Middle frontal gyrus (tissue), 1 donor: ENCODE measurements at regions not wholly inside any gene's neighbourhood (a gene's known extent, or its start where the extent isn't known, plus 50 kb on each side); places are given as distances from the start of the nearest gene placed in this dataset.

Source experiments
- DNase-seq: peaks from one replicate; pipeline ENCODE4 v3.0.0-alpha.2; 2015; ENCODE audit warnings: low spot score; ENCODE audit errors: extremely low spot score

GRCh38 chr15:95303713-95304112 lies 1026.8 kb upstream of the NR2F2 start:
- no peak for DNase-seq

DNA sequence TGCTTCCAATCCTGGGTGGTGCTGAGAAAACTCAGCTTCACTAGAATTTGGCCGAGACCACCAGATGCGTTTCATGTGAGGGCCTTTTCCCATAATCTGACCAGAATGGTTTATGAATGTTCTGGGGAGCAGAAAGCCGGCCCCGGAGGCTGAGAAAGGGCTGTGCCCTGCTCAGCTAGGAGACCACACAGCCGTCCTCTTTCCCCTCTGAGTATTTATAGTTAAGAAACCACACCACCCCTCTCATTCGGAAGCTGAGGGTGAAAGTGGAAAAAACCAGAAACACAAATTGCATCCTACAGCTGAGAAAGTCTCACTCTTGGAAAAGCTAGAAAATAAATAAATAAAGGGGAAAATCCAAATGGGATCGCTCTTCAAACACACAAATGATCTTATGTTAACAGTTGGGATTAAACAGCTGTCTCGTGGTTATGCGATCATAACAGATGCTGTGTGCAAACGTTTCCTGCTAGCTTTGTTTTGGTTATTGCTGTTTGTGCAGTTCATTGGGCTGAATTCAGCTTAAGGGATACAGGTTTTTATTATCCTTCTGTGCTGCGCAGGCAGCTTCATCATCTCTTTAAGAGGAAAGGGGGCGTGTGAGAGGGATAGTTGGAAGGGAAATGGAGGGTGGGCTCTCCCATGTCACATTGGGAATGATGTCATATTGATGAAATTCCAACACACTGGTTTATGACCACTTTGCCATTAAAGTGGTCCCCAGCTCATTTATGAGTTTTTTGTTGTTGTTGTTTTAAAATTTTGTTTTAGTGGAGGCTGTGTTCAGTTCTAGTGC lies 1026.2 kb upstream of the NR2F2 start:
- DNase-seq = no peak

DNA sequence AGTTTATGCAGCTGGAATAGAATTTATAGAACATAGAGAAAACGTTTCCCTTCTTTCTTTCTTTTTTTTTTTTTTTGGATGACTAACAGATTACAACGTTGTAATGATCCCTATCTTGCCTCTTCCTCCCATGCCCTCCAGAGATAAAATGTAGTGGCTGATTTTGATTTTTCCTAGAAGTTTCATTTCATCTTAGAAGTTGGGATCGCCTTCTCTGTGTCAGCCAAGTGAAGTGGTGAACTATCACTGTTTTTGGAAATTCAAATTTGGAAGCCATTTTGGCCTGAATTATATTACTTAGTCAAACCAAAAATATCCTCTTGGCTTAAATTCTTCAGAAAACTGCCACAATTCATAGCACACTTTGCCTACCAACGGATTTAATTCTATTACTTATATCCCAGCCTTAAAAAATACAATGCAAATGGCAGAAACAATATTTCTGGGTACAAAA lies 1025.5 kb upstream of the NR2F2 start:
- no peak for DNase-seq

GRCh38 chr15:95307115-95307514 lies 1023.4 kb upstream of the NR2F2 start:
- no peak for DNase-seq

- no peak for DNase-seq
Measured at GRCh38 chr15:95319242-95319641, 1011.3 kb upstream of the NR2F2 start.

DNA sequence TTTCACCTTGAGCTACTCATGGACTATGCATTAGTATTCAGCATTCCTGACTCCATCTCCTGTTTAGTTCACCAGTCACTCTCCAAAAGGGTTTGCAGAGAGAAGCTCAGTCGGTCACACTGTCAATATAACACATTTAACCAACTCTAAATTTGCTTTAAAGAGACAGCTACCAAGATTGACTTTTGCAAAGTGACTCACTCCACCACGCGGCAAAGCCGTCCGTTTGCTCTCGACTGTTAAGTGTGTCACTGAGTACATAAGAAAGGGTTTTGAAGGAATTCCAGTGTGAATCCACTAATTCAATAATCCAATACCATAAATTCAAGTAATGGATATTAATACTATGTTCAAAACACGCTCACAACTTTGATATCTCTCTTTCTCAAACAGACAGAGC lies 1006.7 kb upstream of the NR2F2 start:
- no peak for DNase-seq

DNA sequence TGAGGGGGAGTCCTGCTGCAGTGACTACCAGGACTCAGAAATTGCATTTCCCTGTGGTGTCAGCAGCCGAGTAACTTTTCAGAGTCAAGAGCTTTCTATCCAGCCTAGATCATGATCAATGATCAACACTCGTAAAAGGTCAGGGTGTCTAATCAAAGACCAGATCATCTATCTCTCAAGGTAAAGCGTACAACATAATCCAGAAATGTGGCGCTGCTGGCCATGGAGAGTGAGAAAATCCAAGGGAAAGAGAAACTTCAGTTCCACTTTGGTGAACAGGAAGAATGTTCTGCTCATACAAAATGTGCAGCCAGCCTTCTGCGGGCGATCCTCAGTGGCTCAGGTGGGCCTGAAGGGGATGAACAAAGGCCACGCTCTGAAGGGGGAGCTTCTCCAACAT lies 1005.8 kb upstream of the NR2F2 start:
- no peak for DNase-seq

- DNase-seq = no peak
Measured at GRCh38 chr15:95325763-95326404, 1004.6 kb upstream of the NR2F2 start.

DNA sequence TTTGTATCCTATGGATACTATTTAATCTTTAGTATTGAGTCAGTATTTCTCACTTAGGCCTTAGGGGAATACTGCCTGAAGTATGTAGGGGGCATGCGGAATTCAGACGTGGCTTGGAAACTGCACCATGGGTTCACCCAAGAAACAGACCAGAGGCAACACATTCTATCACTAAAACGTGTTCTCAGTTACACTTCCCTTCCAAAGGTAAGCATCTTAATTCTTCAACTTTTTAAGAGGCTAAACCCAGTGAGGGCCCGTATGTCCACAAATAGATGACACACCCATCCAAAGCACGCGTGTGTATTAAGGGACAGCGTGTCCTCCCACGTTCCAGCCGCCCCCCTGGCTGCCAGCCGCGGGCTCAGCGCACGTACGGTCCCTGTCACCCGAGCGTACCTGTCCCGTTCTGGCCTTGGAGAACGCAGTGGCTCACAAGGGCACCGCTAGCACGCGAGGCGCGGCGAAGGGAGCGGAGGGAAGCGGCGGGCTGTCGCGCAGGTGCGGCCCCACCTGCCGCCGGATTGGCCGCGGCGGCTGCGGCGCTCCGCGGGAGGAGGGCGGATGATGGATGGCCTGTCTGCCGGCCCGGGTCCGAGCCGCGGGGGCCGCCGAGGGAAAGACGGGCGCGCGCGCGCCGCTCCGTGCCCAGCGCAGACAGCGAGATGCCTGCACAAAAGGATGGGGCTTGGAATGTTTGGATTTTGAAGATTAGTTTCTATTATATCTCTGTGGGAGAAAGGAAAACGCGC lies 1003.9 kb upstream of the NR2F2 start:
- no peak for DNase-seq

GRCh38 chr15:95327183-95327525 lies 1003.3 kb upstream of the NR2F2 start:
- DNase-seq = no peak

DNA sequence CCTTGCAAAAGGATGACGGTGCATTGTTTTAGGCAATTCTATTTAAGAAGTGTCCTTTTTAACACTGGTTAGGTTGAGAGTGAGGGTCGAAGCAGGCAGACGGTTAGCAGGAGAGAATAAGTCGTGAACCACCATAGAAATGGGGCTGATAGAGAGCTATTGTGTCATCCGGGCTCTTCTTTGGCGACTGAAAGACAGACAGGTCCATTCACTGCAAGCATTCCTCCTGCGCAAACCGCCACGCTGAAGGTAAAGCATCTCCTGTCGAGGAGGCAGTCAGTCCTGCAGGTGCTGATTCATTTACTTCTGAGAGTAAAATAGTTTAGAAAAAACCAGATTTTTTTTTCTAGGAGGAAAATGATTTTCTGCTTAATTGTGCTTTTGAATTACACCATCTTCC lies 1002.8 kb upstream of the NR2F2 start:
- no peak for DNase-seq

GRCh38 chr15:95328559-95328958 lies 1001.9 kb upstream of the NR2F2 start:
- no peak for DNase-seq

- no peak for DNase-seq
Measured at GRCh38 chr15:95329362-95329761, 1001.1 kb upstream of the NR2F2 start.

- DNase-seq = no peak
Measured at GRCh38 chr15:95341686-95342085, 988.8 kb upstream of the NR2F2 start.

GRCh38 chr15:95345867-95346266 lies 984.6 kb upstream of the NR2F2 start:
- no peak for DNase-seq

DNA sequence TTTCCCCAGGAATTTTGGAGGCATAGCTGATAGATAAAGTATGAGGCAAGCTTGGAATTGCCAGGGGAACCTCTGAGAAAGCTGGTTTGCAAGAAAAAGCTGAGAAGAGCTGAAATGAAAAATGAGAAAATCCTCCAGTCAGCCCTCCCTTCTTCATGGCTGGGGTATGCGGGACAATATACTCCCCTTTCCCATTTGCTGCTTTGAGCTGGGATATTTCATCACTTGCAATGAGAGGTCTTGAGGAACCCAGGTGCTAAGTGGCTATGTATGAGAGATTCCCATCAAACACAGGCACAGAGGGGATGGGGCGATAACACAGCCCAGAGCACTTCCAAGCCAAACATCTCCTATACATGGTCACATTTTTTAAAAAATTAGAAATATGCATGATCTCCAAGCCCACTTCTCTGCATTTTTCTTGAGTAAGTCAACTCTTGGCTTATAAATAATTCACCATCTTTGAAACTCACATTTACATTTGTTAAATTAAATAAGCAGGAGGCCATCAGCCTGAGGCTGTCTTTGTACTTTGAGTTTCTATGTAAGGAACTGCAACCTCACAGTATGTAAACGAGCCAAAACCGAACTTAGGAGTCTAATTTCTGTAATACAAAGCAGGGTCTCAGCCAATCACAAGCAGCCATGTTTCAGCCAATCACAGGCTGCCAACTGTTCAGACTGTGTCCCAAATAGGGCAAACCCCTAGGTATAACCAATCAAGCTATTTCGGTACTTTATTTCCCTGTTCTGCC lies 983.6 kb upstream of the NR2F2 start:
- no peak for DNase-seq

- no peak for DNase-seq
Measured at GRCh38 chr15:95347837-95348236, 982.7 kb upstream of the NR2F2 start.

DNA sequence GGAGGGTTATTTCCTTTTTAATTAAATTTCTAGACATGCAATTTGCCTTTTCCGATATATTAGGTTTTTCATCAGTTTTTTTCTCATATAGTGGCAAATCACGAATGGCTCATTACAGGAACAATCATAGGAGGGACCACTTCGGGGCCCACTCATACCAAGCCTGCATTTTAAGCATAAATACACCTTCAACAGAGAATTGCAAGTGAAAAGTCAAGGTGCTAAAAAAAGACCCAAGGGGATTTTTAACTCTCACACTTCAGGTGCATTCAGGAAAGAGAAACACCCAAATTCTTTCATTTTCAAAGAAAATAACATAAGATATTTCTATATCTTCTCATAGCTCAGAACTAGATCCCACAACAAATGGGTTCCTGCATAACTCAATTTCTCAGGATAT lies 979.6 kb upstream of the NR2F2 start:
- DNase-seq = no peak

DNA sequence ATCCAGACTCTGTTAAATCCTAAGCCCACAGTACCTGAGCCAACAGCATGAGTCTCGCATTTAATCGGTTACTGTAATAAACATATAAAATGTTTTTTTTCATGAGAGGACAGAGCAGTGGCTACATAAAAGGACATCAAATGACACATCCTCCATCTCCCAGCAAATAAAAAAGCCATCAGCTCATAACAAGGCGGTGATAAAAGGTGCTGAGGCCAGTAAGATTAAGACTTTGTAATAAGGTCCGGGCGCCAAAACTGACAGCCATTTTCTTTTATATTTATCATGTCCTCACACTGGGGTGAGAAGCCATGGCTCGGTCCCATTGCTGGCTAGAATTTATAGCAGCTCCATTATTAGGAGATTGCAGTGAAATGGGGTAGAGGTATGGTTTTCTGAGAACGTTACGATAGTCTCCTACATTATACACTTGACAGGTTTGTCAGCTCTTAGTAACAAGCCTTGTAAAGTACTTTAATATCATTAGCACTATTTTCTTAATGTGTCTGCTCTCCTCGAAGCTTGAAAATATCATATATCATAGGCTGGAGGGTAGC lies 977.8 kb upstream of the NR2F2 start:
- no peak for DNase-seq

DNA sequence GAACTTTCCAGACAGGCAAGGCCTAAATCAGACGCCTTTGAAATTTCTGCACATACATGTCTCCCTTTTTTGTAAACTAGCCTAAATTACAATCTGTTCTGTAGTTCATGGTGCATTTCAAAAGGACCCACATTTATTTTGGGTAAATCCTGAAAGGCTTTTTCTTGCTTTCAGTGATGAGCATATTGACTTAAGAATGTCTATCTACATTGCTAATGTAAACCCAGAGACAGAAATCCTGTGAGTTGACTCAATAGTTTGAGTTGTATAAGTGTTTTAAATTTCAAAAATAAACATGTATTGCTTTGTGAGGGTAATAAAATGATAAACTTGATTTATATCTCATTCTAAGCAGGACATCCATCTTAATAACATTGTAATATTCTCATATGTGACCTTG lies 977.0 kb upstream of the NR2F2 start:
- DNase-seq = no peak

DNA sequence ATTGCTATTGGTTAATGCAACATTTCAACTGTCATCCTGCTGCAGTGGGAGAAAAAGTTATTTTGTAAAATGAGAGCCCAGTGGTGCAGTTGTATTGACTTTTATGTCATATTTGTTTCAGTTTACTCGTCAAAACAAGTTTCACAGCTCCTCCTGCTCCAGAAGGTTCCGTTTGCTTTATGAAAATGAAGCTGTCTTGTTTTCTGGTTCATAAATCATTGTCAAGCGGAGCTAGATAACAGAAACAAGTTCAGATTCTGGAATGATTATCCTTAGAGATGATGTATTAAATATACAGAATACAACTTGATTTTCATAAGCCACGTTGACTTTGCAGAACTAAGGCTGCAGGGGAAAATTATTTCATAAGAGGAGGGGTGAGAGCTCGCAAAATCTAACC lies 970.5 kb upstream of the NR2F2 start:
- no peak for DNase-seq
